A673 (cell line): ENCODE measurements at regions not wholly inside any gene's neighbourhood (a gene's known extent, or its start where the extent isn't known, plus 50 kb on each side); places are given as distances from the start of the nearest gene placed in this dataset.

ENCODE experiments used
- BruUV-seq: library from RNA; stranded (reverse); fragments of 400-500 nt; replicated peaks from 2 replicates; lab custom pipeline; 2021; lab: Mats Ljungman, UMichigan
- CTCF ChIA-PET: fragments of 300-600 bp; sonication (Branson Sonifier 250); formaldehyde crosslinking; loops from one replicate; lab custom pipeline; 2022; ENCODE audit warnings: antibody characterized with exemption; lab: Charles Lee
- POLR2A ChIA-PET: fragments of 300-600 bp; sonication (Branson Sonifier 250); formaldehyde crosslinking; loops from one replicate; lab custom pipeline; 2022; ENCODE audit warnings: antibody characterized with exemption; ENCODE audit not compliant: low non-redundant PET; lab: Charles Lee
- DNase-seq: peaks from one replicate; pipeline ENCODE4 v3.0.0-alpha.2; 2015; ENCODE audit warnings: low spot score
- H3K27ac ChIP-seq: fragments of 200-600 bp; sonication (generic); 2 replicates; pipeline ENCODE4 v1.5.1; 2016; ENCODE audit warnings: mixed run types, low read depth, mild to moderate bottlenecking, mixed read lengths, antibody characterized with exemption, low read length; ENCODE audit not compliant: poor library complexity, severe bottlenecking
- H3K27me3 ChIP-seq: fragments of 200-600 bp; sonication (generic); replicated peaks from 2 replicates; pipeline ENCODE4 v1.6.1; 2017; ENCODE audit warnings: mixed run types, low read depth, mild to moderate bottlenecking, mixed read lengths, antibody characterized with exemption, low read length; ENCODE audit not compliant: insufficient read depth, poor library complexity
- H3K36me3 ChIP-seq: fragments of 200-600 bp; sonication (generic); 2 replicates; pipeline ENCODE4 v1.6.1; 2016; ENCODE audit warnings: mixed run types, mild to moderate bottlenecking, mixed read lengths, antibody characterized with exemption, low read length; ENCODE audit not compliant: insufficient read depth, poor library complexity, severe bottlenecking
- H3K4me1 ChIP-seq: fragments of 200-600 bp; sonication (generic); 2 replicates; pipeline ENCODE4 v1.6.1; 2017; ENCODE audit warnings: mixed run types, mild to moderate bottlenecking, mixed read lengths, antibody characterized with exemption, low read length; ENCODE audit not compliant: insufficient read depth, poor library complexity, severe bottlenecking
- H3K4me3 ChIP-seq: fragments of 200-600 bp; sonication (generic); 2 replicates; pipeline ENCODE4 v1.5.1; 2016; ENCODE audit warnings: low read depth, mixed run types, mild to moderate bottlenecking, mixed read lengths, low read length; ENCODE audit not compliant: poor library complexity, severe bottlenecking
- H3K9me3 ChIP-seq: fragments of 200-600 bp; sonication (generic); 2 replicates; pipeline ENCODE4 v1.6.1; 2016; ENCODE audit warnings: mixed run types, low read depth, mild to moderate bottlenecking, mixed read lengths, antibody characterized with exemption, low read length; ENCODE audit not compliant: poor library complexity, severe bottlenecking
- CTCF ChIP-seq: fragments of 300-800, 200-600 bp; sonication (generic); conservative IDR thresholded peaks from 2 replicates; pipeline ENCODE4 v1.5.1; 2017; ENCODE audit warnings: low read depth, mild to moderate bottlenecking, antibody characterized with exemption, low read length, moderate library complexity, mixed read lengths
- EZH2 ChIP-seq: fragments of 200-600 bp; sonication (generic); IDR thresholded peaks from 2 replicates; pipeline ENCODE4 v1.6.1; 2017; ENCODE audit warnings: borderline replicate concordance, low read depth, mild to moderate bottlenecking, mixed read lengths, antibody characterized with exemption, low read length; ENCODE audit not compliant: poor library complexity, severe bottlenecking
- intact Hi-C: fragments of 100-400 bp; cut with micrococcal nuclease; formaldehyde crosslinking; loops from one replicate; pipeline ENCODE4 v1.10.0; 2022; ENCODE audit not compliant: unreplicated experiment

GRCh38 chr1:47513393-47513792, 75.5 kb downstream of the FOXD2 start:
- no peak for DNase-seq
- H3K27ac ChIP-seq: no peak overlapping the region
- no TSS peak for BruUV-seq
- POLR2A ChIA-PET: no interaction called here
- TF ChIP-seq EZH2 (no peak), CTCF (no peak)
- H3K36me3 ChIP-seq: no peaks in the 10 kb centered on the region
- CTCF ChIA-PET: no interaction called here
- peaks cover 6% of the 10 kb centered on the region for H3K4me1 ChIP-seq
- peaks cover 38% of the 10 kb centered on the region for H3K27me3 ChIP-seq
- intact Hi-C loops: no loop called here
- no peak overlapping the region for H3K4me3 ChIP-seq
- H3K9me3 ChIP-seq: no peaks in the 10 kb centered on the region

- Histone ChIP-seq H3K27me3 (peaks cover 30% of the 10 kb centered on the region), H3K36me3 (no peaks in the 10 kb centered on the region), H3K4me1 (peaks cover under 1% of the 10 kb centered on the region), H3K9me3 (no peaks in the 10 kb centered on the region), H3K27ac (no peak overlapping the region), H3K4me3 (no peak overlapping the region)
- intact Hi-C loops: no loop called here
- no peak for TF ChIP-seq CTCF
- no peak for TF ChIP-seq EZH2
- ChIA-PET CTCF (no interaction called here), POLR2A (no interaction called here)
- no peak for DNase-seq
- BruUV-seq: no TSS peak
These were observed 76.4 kb downstream of the FOXD2 start for GRCh38 chr1:47514229-47514628.

- no TSS peak for BruUV-seq
- Histone ChIP-seq H3K27ac (no peak overlapping the region), H3K4me1 (no peaks in the 10 kb centered on the region), H3K9me3 (no peaks in the 10 kb centered on the region), H3K4me3 (no peak overlapping the region), H3K27me3 (peaks cover 24% of the 10 kb centered on the region), H3K36me3 (no peaks in the 10 kb centered on the region)
- ChIA-PET CTCF (no interaction called here), POLR2A (no interaction called here)
- no peak for DNase-seq
- no peak for TF ChIP-seq EZH2
- no peak for TF ChIP-seq CTCF
- intact Hi-C loops: no loop called here
These were observed 77.4 kb downstream of the FOXD2 start for GRCh38 chr1:47515164-47515789.
